ENCODE measurements at regions not wholly inside any gene's neighbourhood (a gene's known extent, or its start where the extent isn't known, plus 50 kb on each side); places are given as distances from the start of the nearest gene placed in this dataset.

GRCh38 chr3:76497636-76498035 is 542.3 kb upstream of the ROBO2 start:
- H3K79me2 ChIP-seq (ENCODE audit: low read depth) = no peaks in the 10 kb centered on the region
- H3K27ac ChIP-seq = no peak overlapping the region
- no peaks in the 10 kb centered on the region for H3K9me3 ChIP-seq (ENCODE audit: low read depth)
- no peaks in the 10 kb centered on the region for H4K20me1 ChIP-seq (ENCODE audit: low read depth)
- H2AFZ ChIP-seq (replicated peaks) = no peak overlapping the region
- H3K36me3 ChIP-seq = no peaks in the 10 kb centered on the region
- no peaks in the 10 kb centered on the region for H3K27me3 ChIP-seq
- no peaks in the 10 kb centered on the region for H3K36me3 Mint-ChIP-seq
- H3F3A ChIP-seq (ENCODE audit: low read depth) = no peaks in the 10 kb centered on the region
- H3K4me3 ChIP-seq = no peak overlapping the region
- TF ChIP-seq EZH2 (IDR thresholded peaks at IDR 0.05) (no peak), CTCF (IDR thresholded peaks at IDR 0.05) (no peak), EZH2phosphoT487 (IDR thresholded peaks at IDR 0.05) (no peak)
- H3K27ac Mint-ChIP-seq = no peak overlapping the region
- no peak overlapping the region for H3K4me2 ChIP-seq
- H3K4me1 Mint-ChIP-seq = no peaks in the 10 kb centered on the region
- H3K9ac ChIP-seq = no peak overlapping the region
- no peaks in the 10 kb centered on the region for H3K27me3 Mint-ChIP-seq (ENCODE audit: insufficient read depth, low read depth)
- no peaks in the 10 kb centered on the region for H3K4me1 ChIP-seq
- no peaks in the 10 kb centered on the region for H3K9me3 Mint-ChIP-seq
- DNase-seq (ENCODE audit: low spot score) = peak; percentile 69
- H3K4me3 Mint-ChIP-seq = no peak overlapping the region

- no peak for DNase-seq (ENCODE audit: low spot score)
- H3K27me3 Mint-ChIP-seq (ENCODE audit: insufficient read depth, low read depth) = no peaks in the 10 kb centered on the region
- Histone ChIP-seq H3K27ac (no peak overlapping the region), H3K4me2 (no peak overlapping the region), H3F3A (ENCODE audit: low read depth) (no peaks in the 10 kb centered on the region), H3K4me3 (no peak overlapping the region), H2AFZ (replicated peaks) (no peak overlapping the region), H3K36me3 (no peaks in the 10 kb centered on the region), H4K20me1 (ENCODE audit: low read depth) (no peaks in the 10 kb centered on the region), H3K4me1 (no peaks in the 10 kb centered on the region), H3K9me3 (ENCODE audit: low read depth) (no peaks in the 10 kb centered on the region), H3K27me3 (no peaks in the 10 kb centered on the region), H3K9ac (no peak overlapping the region), H3K79me2 (ENCODE audit: low read depth) (no peaks in the 10 kb centered on the region)
- TF ChIP-seq EZH2 (IDR thresholded peaks at IDR 0.05) (no peak), CTCF (IDR thresholded peaks at IDR 0.05) (no peak), EZH2phosphoT487 (IDR thresholded peaks at IDR 0.05) (no peak)
- H3K4me1 Mint-ChIP-seq = no peaks in the 10 kb centered on the region
- no peak overlapping the region for H3K27ac Mint-ChIP-seq
- H3K9me3 Mint-ChIP-seq = no peaks in the 10 kb centered on the region
- no peak overlapping the region for H3K4me3 Mint-ChIP-seq
- H3K36me3 Mint-ChIP-seq = no peaks in the 10 kb centered on the region
These were observed 539.1 kb upstream of the ROBO2 start for GRCh38 chr3:76500746-76501275.

GRCh38 chr3:76501315-76501714 is 538.6 kb upstream of the ROBO2 start:
- no peaks in the 10 kb centered on the region for H3F3A ChIP-seq (ENCODE audit: low read depth)
- H3K27me3 Mint-ChIP-seq (ENCODE audit: insufficient read depth, low read depth) = no peaks in the 10 kb centered on the region
- no peaks in the 10 kb centered on the region for H3K36me3 Mint-ChIP-seq
- no peaks in the 10 kb centered on the region for H3K4me1 Mint-ChIP-seq
- no peaks in the 10 kb centered on the region for H3K9me3 ChIP-seq (ENCODE audit: low read depth)
- H3K27ac Mint-ChIP-seq = no peak overlapping the region
- no peak overlapping the region for H3K4me3 ChIP-seq
- no peak overlapping the region for H3K9ac ChIP-seq
- H3K79me2 ChIP-seq (ENCODE audit: low read depth) = no peaks in the 10 kb centered on the region
- no peak for DNase-seq (ENCODE audit: low spot score)
- no peak overlapping the region for H3K4me3 Mint-ChIP-seq
- no peaks in the 10 kb centered on the region for H3K27me3 ChIP-seq
- no peak overlapping the region for H3K4me2 ChIP-seq
- H2AFZ ChIP-seq (replicated peaks) = no peak overlapping the region
- no peaks in the 10 kb centered on the region for H3K4me1 ChIP-seq
- H3K9me3 Mint-ChIP-seq = no peaks in the 10 kb centered on the region
- H4K20me1 ChIP-seq (ENCODE audit: low read depth) = no peaks in the 10 kb centered on the region
- H3K27ac ChIP-seq = no peak overlapping the region
- TF ChIP-seq EZH2phosphoT487 (IDR thresholded peaks at IDR 0.05) (no peak), EZH2 (IDR thresholded peaks at IDR 0.05) (no peak), CTCF (IDR thresholded peaks at IDR 0.05) (no peak)
- no peaks in the 10 kb centered on the region for H3K36me3 ChIP-seq
